Spleen (tissue), 11 donors: ENCODE measurements at regions not wholly inside any gene's neighbourhood (a gene's known extent, or its start where the extent isn't known, plus 50 kb on each side); places are given as distances from the start of the nearest gene placed in this dataset.
"Not testable (repeated sequence)": the region's sequence is repeated elsewhere in the genome, so short reads cannot be mapped to it uniquely, and the experiment has no call there.

Source experiments
- DNase-seq: peaks from one replicate; pipeline ENCODE4 v3.0.0-alpha.2; 2020
- H3K27ac ChIP-seq, 8 donors: fragments of 200-600 bp; sonication (generic) in 7 of 8; 1 replicate in 4 of 8; 2 replicates in 4 of 8; pipeline versions ENCODE4 v1.5.0 to v1.8.0; 2016 to 2021; ENCODE audit warnings: inconsistent platforms in 4 of 8, mild to moderate bottlenecking in 4 of 8, moderate library complexity in 1 of 8
- H3K27me3 ChIP-seq, 7 donors: fragments of 200-600 bp; sonication (generic) in 6 of 7; replicated peaks in 1 of 7; 1 replicate in 4 of 7; 2 replicates in 3 of 7; pipeline versions ENCODE4 v1.5.0 to v1.8.0; 2016 to 2021; ENCODE audit warnings: inconsistent platforms in 3 of 7, mild to moderate bottlenecking in 1 of 7
- H3K36me3 ChIP-seq, 6 donors: fragments of 200-600 bp; sonication (generic) in 5 of 6; 1 replicate in 4 of 6; 2 replicates in 2 of 6; pipeline versions ENCODE4 v1.5.0 to v1.8.0; 2016 to 2021; ENCODE audit warnings: inconsistent platforms in 2 of 6
- H3K4me1 ChIP-seq, 6 donors: fragments of 200-600 bp; sonication (generic) in 5 of 6; 1 replicate in 3 of 6; 2 replicates in 3 of 6; pipeline versions ENCODE4 v1.5.0 to v1.8.0; 2016 to 2021; ENCODE audit warnings: inconsistent platforms in 3 of 6
- H3K4me3 ChIP-seq, 8 donors: fragments of 200-600 bp; sonication (generic) in 7 of 8; 1 replicate in 4 of 8; 2 replicates in 4 of 8; pipeline versions ENCODE4 v1.5.0 to v1.8.0; 2016 to 2021; ENCODE audit warnings: inconsistent platforms in 4 of 8, mild to moderate bottlenecking in 4 of 8, moderate library complexity in 2 of 8
- H3K9me3 ChIP-seq, 8 donors: fragments of 200-600 bp; sonication (generic) in 7 of 8; 1 replicate in 4 of 8; 2 replicates in 4 of 8; pipeline versions ENCODE4 v1.5.0 to v1.8.0; 2016 to 2021; ENCODE audit warnings: inconsistent platforms in 4 of 8
- POLR2A ChIP-seq, 3 donors: fragments of 450-650 bp; IDR thresholded peaks; one replicate each; pipeline ENCODE4 v1.5.1; 2017; ENCODE audit warnings: antibody characterized with exemption in 3 of 3, mild to moderate bottlenecking in 1 of 3
- POLR2AphosphoS5 ChIP-seq, 3 donors: sonication (generic); formaldehyde crosslinking; IDR thresholded peaks; one replicate each; pipeline ENCODE4 v1.5.1; 2017; ENCODE audit warnings: antibody characterized with exemption in 3 of 3
- WGBS, 5 donors: extraction: QIAGEN DNeasy Blood & Tissue Kit in 3 of 5; methylation state at CpG; one replicate each; pipeline versions ENCODE4 v1.1.5 to v1.1.7; 2013 to 2018; 5-methylcytosine and 5-hydroxymethylcytosine counted together
- intact Hi-C: fragments of 100-400 bp; cut with DNase I; formaldehyde crosslinking; loops from one replicate; pipeline ENCODE4 v1.15.0; 2023; ENCODE audit warnings: low total_unique reads
- TF ChIP-seq, protein P1 (sequence below), 11 experiments: fragments of 200-600 bp in 7 of 11; fragments of 450-650 bp in 4 of 11; sonication (generic) in 4 of 11; IDR thresholded peaks in 8 of 11; conservative IDR thresholded peaks in 3 of 11; 1 replicate in 7 of 11; 2 replicates in 4 of 11; pipeline versions ENCODE4 v1.4.0 to v1.8.0; 2016 to 2021; ENCODE audit warnings: antibody characterized with exemption in 11 of 11, inconsistent platforms in 4 of 11, mild to moderate bottlenecking in 1 of 11
- donor health status: healthy with polysubstance abuse.
- donor health status: DM: no; HTN: no; CAD: no; lungs with moderate emphysema.
- donor health status: DM: no; HTN: no; CAD: no.
- donor health status: Bipolar disorder and iron deficiency.
- donor health status: healthy.
- donor health status: DM: no; HTN: no; CAD: no.
- donor health status: DM: yes; HTN: yes; CAD: no.

DNA sequence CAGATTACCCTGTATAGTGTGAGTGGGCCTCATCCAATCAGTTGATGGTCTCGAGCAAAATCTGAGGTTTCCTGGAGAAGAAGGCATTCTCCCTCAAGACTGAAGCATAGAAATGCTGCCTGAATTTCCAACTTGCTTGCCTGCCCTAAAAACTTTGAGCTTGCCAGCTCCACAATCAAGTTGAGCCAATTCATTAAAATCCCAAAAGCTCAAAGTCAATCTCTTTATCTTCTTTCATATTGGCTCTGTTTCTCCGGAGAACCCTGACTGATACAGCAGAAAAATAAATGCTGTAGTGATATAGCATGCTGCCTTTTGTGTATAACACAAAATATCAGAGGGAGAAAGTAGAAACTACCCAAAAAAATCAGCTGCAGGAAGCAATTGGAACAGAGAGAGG is 72.5 kb upstream of the NMUR2 start:
- intact Hi-C loops = no loop called here

DNA sequence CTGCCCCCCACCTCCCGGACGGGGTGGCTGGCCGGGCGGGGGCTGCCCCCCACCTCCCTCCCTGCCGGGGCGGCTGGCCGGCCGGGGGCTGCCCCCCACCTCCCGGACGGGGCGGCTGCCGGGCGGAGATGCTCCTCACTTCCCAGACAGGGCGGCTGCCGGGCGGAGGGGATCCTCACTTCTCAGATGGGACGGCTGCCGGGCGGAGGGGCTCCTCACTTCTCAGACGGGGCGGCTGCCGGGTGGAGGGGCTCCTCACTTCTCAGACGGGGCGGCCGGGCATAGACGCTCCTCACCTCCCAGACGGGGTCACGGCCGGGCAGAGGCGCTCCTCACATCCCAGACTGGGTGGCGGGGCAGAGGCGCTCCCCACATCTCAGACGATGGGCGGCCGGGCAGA is 74.8 kb upstream of the NMUR2 start:
- H3K4me3 ChIP-seq, DNase-seq, intact Hi-C loops, H3K27me3 ChIP-seq, H3K9me3 ChIP-seq, H3K4me1 ChIP-seq, H3K27ac ChIP-seq, H3K36me3 ChIP-seq: not testable (repeated sequence)
- 94 to 96% (median 96%) methylated on average over 4 to 32 of the region's 35 CpGs for WGBS, 5 donors

More for the DNA sequence above, 72.5 kb upstream of the NMUR2 start:
- 63 to 92% (median 86%) methylated on average over 2 of the region's 2 CpGs for WGBS, 5 donors
- no peak for DNase-seq
- Histone ChIP-seq H3K36me3 (no peaks in the 10 kb centered on the region), H3K27me3 (no peaks in the 10 kb centered on the region), H3K9me3 (peaks cover 0 to 7% (median 0%) of the 10 kb centered on the region in 8 donors), H3K4me3 (no peak overlapping the region), H3K4me1 (no peaks in the 10 kb centered on the region), H3K27ac (no peak overlapping the region)
- TF ChIP-seq POLR2A (IDR thresholded peaks at IDR 0.05) = no peak
- TF ChIP-seq, protein P1, sequence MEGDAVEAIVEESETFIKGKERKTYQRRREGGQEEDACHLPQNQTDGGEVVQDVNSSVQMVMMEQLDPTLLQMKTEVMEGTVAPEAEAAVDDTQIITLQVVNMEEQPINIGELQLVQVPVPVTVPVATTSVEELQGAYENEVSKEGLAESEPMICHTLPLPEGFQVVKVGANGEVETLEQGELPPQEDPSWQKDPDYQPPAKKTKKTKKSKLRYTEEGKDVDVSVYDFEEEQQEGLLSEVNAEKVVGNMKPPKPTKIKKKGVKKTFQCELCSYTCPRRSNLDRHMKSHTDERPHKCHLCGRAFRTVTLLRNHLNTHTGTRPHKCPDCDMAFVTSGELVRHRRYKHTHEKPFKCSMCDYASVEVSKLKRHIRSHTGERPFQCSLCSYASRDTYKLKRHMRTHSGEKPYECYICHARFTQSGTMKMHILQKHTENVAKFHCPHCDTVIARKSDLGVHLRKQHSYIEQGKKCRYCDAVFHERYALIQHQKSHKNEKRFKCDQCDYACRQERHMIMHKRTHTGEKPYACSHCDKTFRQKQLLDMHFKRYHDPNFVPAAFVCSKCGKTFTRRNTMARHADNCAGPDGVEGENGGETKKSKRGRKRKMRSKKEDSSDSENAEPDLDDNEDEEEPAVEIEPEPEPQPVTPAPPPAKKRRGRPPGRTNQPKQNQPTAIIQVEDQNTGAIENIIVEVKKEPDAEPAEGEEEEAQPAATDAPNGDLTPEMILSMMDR (IDR thresholded peaks at IDR 0.05 in 8 of 11, conservative IDR thresholded peaks at IDR 0.05 in 3 of 11) = no peak
- no peak for TF ChIP-seq POLR2AphosphoS5 (IDR thresholded peaks at IDR 0.05)

DNA sequence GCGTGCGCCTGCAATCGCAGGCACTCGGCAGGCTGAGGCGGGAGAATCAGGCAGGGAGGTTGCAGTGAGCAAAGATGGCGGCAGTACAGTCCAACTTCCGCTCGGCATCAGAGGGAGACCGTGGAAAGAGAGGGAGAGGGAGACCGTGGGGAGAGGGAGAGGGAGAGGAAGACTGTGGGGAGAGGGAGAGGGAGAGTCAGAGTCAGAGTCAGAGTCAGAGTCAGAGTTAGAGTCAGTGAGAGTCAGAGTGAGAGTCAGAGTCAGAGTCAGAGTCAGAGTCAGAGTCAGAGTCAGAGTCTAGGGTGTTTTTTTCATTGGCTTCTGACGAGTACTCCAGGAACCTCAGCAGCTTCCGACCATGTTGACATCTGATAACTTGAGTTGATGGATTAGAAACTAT is 75.6 kb upstream of the NMUR2 start:
- intact Hi-C loops, H3K4me1 ChIP-seq, DNase-seq, H3K9me3 ChIP-seq, H3K27me3 ChIP-seq, H3K36me3 ChIP-seq, H3K27ac ChIP-seq: not testable (repeated sequence)
- H3K4me3 ChIP-seq = peak overlapping the region in 1 of 8 donors; percentile 37
- 79 to 91% (median 89%) methylated on average over 12 of the region's 12 CpGs for WGBS, 5 donors

DNA sequence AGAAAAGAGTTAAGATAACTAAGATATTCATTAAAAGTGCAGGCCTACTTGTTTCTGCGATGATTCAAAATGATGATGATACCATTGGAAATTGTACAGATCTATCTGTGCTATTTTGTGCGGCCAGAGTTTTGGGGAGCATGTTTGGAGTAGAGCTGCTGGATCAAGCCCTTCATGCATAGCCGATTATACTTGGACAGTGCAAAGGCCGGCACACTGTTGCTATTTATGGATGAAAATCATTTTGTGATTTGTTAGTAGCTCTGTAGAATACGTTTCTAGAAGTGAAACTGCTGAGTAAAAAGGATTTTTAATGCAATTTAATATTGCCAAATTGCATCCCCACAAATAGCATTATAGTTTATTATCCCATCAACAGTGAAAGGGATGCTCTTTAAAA is 82.1 kb upstream of the NMUR2 start:
- H3K9me3 ChIP-seq = no peaks in the 10 kb centered on the region
- no peak for DNase-seq
- H3K27ac ChIP-seq = no peak overlapping the region
- intact Hi-C loops = no loop called here
- H3K4me3 ChIP-seq = no peak overlapping the region
- H3K27me3 ChIP-seq = no peaks in the 10 kb centered on the region
- WGBS, 5 donors = 70 to 84% (median 77%) methylated on average over 5 of the region's 5 CpGs
- no peaks in the 10 kb centered on the region for H3K4me1 ChIP-seq
- no peaks in the 10 kb centered on the region for H3K36me3 ChIP-seq
- TF ChIP-seq POLR2AphosphoS5 (IDR thresholded peaks at IDR 0.05) (no peak), POLR2A (IDR thresholded peaks at IDR 0.05) (no peak)
- TF ChIP-seq, protein P1 (IDR thresholded peaks at IDR 0.05 in 8 of 11, conservative IDR thresholded peaks at IDR 0.05 in 3 of 11) = no peak

DNA sequence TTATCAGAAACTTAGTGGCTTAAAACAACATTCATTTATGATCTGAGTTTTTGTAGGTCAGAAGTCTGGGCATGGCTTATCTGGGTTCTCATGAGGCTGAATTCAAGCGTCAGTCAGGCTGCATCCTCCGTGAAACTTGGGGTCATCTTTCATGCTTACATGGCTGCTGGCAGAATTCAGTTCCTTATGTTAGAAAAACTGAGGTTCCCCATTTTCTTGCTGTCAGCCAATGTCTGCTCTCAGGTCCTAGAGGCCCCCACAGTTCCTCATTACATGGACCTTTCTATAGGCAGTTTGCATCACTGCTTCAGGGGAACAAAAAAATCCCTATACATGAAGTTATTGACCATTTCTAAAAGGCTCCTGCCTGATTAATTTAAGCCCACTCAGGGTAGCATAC is 83.8 kb upstream of the NMUR2 start:
- TF ChIP-seq POLR2A (IDR thresholded peaks at IDR 0.05) (no peak), POLR2AphosphoS5 (IDR thresholded peaks at IDR 0.05) (no peak)
- TF ChIP-seq, protein P1 (IDR thresholded peaks at IDR 0.05 in 8 of 11, conservative IDR thresholded peaks at IDR 0.05 in 3 of 11) = no peak
- Histone ChIP-seq H3K27ac (peak overlapping the region in 2 of 8 donors; percentile 1 to 14), H3K27me3 (no peaks in the 10 kb centered on the region), H3K4me3 (no peak overlapping the region), H3K4me1 (no peaks in the 10 kb centered on the region), H3K36me3 (no peaks in the 10 kb centered on the region), H3K9me3 (no peaks in the 10 kb centered on the region)
- WGBS, 5 donors = 26 to 65% (median 53%) methylated on average over 2 of the region's 2 CpGs
- DNase-seq = no peak
- intact Hi-C loops = no loop called here
